Adipocyte (in vitro differentiated cells): ENCODE measurements at regions not wholly inside any gene's neighbourhood (a gene's known extent, or its start where the extent isn't known, plus 50 kb on each side); places are given as distances from the start of the nearest gene placed in this dataset.

Source experiments
- DNase-seq: peaks from one replicate; pipeline ENCODE4 v3.0.0-alpha.2; 2015; ENCODE audit warnings: low read depth
- H3K27me3 ChIP-seq: replicated peaks from 2 replicates; pipeline ENCODE4 v1.7.0; 2013; ENCODE audit warnings: mild to moderate bottlenecking, low read length, moderate library complexity; ENCODE audit not compliant: control insufficient read depth, insufficient read depth
- H3K36me3 ChIP-seq: 2 replicates; pipeline ENCODE4 v1.7.0; 2013; ENCODE audit warnings: low read length, mild to moderate bottlenecking, moderate library complexity; ENCODE audit not compliant: control insufficient read depth, insufficient read depth, severe bottlenecking
- H3K4me1 ChIP-seq: 2 replicates; pipeline ENCODE4 v1.7.0; 2013; ENCODE audit warnings: mild to moderate bottlenecking, low read length, moderate library complexity; ENCODE audit not compliant: control insufficient read depth, insufficient read depth
- H3K4me3 ChIP-seq: 2 replicates; pipeline ENCODE4 v1.7.0; 2013; ENCODE audit warnings: mild to moderate bottlenecking, low read length, moderate library complexity
- H3K9ac ChIP-seq: 2 replicates; pipeline ENCODE4 v1.7.0; 2013; ENCODE audit warnings: mild to moderate bottlenecking, low read length, moderate library complexity
- H3K9me3 ChIP-seq: 2 replicates; pipeline ENCODE4 v1.7.0; 2013; ENCODE audit warnings: mild to moderate bottlenecking, low read length, moderate library complexity; ENCODE audit not compliant: control insufficient read depth

GRCh38 chr1:50335036-50335435 lies 88.2 kb downstream of the DMRTA2 start:
- H3K9ac ChIP-seq = no peak overlapping the region
- peaks cover 5% of the 10 kb centered on the region for H3K4me1 ChIP-seq
- peaks cover 3% of the 10 kb centered on the region for H3K9me3 ChIP-seq
- no peaks in the 10 kb centered on the region for H3K36me3 ChIP-seq
- no peak overlapping the region for H3K4me3 ChIP-seq
- H3K27me3 ChIP-seq = peaks cover 44% of the 10 kb centered on the region
- DNase-seq = no peak

- Histone ChIP-seq H3K4me3 (peak overlapping the region; percentile 82), H3K27me3 (peaks cover 50% of the 10 kb centered on the region), H3K9me3 (peaks cover 1% of the 10 kb centered on the region), H3K4me1 (peaks cover 5% of the 10 kb centered on the region), H3K9ac (peak overlapping the region; percentile 69), H3K36me3 (no peaks in the 10 kb centered on the region)
- DNase-seq = peak; percentile 34
Observed at GRCh38 chr1:50333595-50333974, 89.7 kb downstream of the DMRTA2 start.

- Histone ChIP-seq H3K36me3 (no peaks in the 10 kb centered on the region), H3K9ac (peak overlapping the region; percentile 69), H3K4me3 (peak overlapping the region; percentile 82), H3K4me1 (peaks cover 5% of the 10 kb centered on the region), H3K27me3 (peaks cover 45% of the 10 kb centered on the region), H3K9me3 (no peaks in the 10 kb centered on the region)
- peak; percentile 54 for DNase-seq
Observed at GRCh38 chr1:50332941-50333594, 90.2 kb downstream of the DMRTA2 start.

- Histone ChIP-seq H3K4me3 (no peak overlapping the region), H3K36me3 (no peaks in the 10 kb centered on the region), H3K4me1 (peaks cover 5% of the 10 kb centered on the region), H3K9me3 (no peaks in the 10 kb centered on the region), H3K9ac (no peak overlapping the region), H3K27me3 (peaks cover 26% of the 10 kb centered on the region)
- DNase-seq = no peak
Observed at GRCh38 chr1:50329332-50329932, 93.8 kb downstream of the DMRTA2 start.

- H3K4me3 ChIP-seq = no peak overlapping the region
- H3K36me3 ChIP-seq = no peaks in the 10 kb centered on the region
- DNase-seq = no peak
- peaks cover 5% of the 10 kb centered on the region for H3K4me1 ChIP-seq
- peaks cover 22% of the 10 kb centered on the region for H3K27me3 ChIP-seq
- H3K9ac ChIP-seq = no peak overlapping the region
- H3K9me3 ChIP-seq = no peaks in the 10 kb centered on the region
Observed at GRCh38 chr1:50328552-50328951, 94.7 kb downstream of the DMRTA2 start.

GRCh38 chr1:50326026-50326425 lies 97.2 kb downstream of the DMRTA2 start:
- Histone ChIP-seq H3K9me3 (no peaks in the 10 kb centered on the region), H3K27me3 (peaks cover 17% of the 10 kb centered on the region), H3K4me1 (no peaks in the 10 kb centered on the region), H3K36me3 (no peaks in the 10 kb centered on the region), H3K4me3 (no peak overlapping the region), H3K9ac (no peak overlapping the region)
- DNase-seq = no peak

GRCh38 chr1:50322579-50322978 lies 100.7 kb downstream of the DMRTA2 start:
- Histone ChIP-seq H3K9me3 (no peaks in the 10 kb centered on the region), H3K27me3 (peaks cover 4% of the 10 kb centered on the region), H3K4me3 (no peak overlapping the region), H3K9ac (no peak overlapping the region), H3K4me1 (no peaks in the 10 kb centered on the region), H3K36me3 (no peaks in the 10 kb centered on the region)
- DNase-seq = no peak

- H3K9me3 ChIP-seq = no peaks in the 10 kb centered on the region
- H3K4me1 ChIP-seq = no peaks in the 10 kb centered on the region
Observed at GRCh38 chr1:50318428-50318827, 104.8 kb downstream of the DMRTA2 start.

GRCh38 chr1:50308878-50309277 lies 114.4 kb downstream of the DMRTA2 start:
- peak; percentile 38 for DNase-seq
- Histone ChIP-seq H3K4me3 (no peak overlapping the region), H3K9ac (no peak overlapping the region), H3K27me3 (no peaks in the 10 kb centered on the region), H3K9me3 (no peaks in the 10 kb centered on the region), H3K4me1 (no peaks in the 10 kb centered on the region), H3K36me3 (no peaks in the 10 kb centered on the region)

More at GRCh38 chr1:50318428-50318827, 104.8 kb downstream of the DMRTA2 start:
- no peak overlapping the region for H3K9ac ChIP-seq
- peaks cover 4% of the 10 kb centered on the region for H3K27me3 ChIP-seq
- DNase-seq = no peak
- no peaks in the 10 kb centered on the region for H3K36me3 ChIP-seq
- H3K4me3 ChIP-seq = no peak overlapping the region

GRCh38 chr1:50305808-50306207 lies 117.4 kb downstream of the DMRTA2 start:
- no peak overlapping the region for H3K4me3 ChIP-seq
- no peak for DNase-seq

GRCh38 chr1:50300297-50300696 lies 122.9 kb downstream of the DMRTA2 start:
- H3K9me3 ChIP-seq = no peaks in the 10 kb centered on the region
- no peak for DNase-seq
- no peaks in the 10 kb centered on the region for H3K36me3 ChIP-seq
- H3K4me1 ChIP-seq = no peaks in the 10 kb centered on the region
- no peak overlapping the region for H3K4me3 ChIP-seq
- no peaks in the 10 kb centered on the region for H3K27me3 ChIP-seq
- H3K9ac ChIP-seq = no peak overlapping the region

More at GRCh38 chr1:50305808-50306207, 117.4 kb downstream of the DMRTA2 start:
- H3K27me3 ChIP-seq = no peaks in the 10 kb centered on the region
- H3K9ac ChIP-seq = no peak overlapping the region
- H3K9me3 ChIP-seq = no peaks in the 10 kb centered on the region
- no peaks in the 10 kb centered on the region for H3K4me1 ChIP-seq
- H3K36me3 ChIP-seq = no peaks in the 10 kb centered on the region
